K562 (cell line): ENCODE measurements at regions not wholly inside any gene's neighbourhood (a gene's known extent, or its start where the extent isn't known, plus 50 kb on each side); places are given as distances from the start of the nearest gene placed in this dataset.

Source experiments
- ARHGAP35 ChIP-seq: fragments of 450-650 bp; IDR thresholded peaks from 2 replicates; pipeline ENCODE4 v1.6.1; 2018; ENCODE audit not compliant: partially characterized antibody
- CSDE1 ChIP-seq, 2 experiments: fragments of 450-650 bp; IDR thresholded peaks; 2 replicates each; pipeline ENCODE4 v1.6.1; 2016; ENCODE audit warnings: mild to moderate bottlenecking in 1 of 2
- FOXP1 ChIP-seq: sonication (generic); formaldehyde crosslinking; IDR thresholded peaks from 2 replicates; pipeline ENCODE4 v1.8.0; 2022; ENCODE audit warnings: mild to moderate bottlenecking, missing genetic modification reagents
- HNRNPK ChIP-seq: fragments of 200-400 bp; formaldehyde crosslinking; IDR thresholded peaks from one replicate; pipeline ENCODE4 v1.6.1; 2018; ENCODE audit warnings: mild to moderate bottlenecking, low read depth, low read length; ENCODE audit not compliant: poor library complexity, severe bottlenecking
- L3MBTL2 ChIP-seq: fragments of 450-650 bp; IDR thresholded peaks from 2 replicates; pipeline ENCODE4 v1.6.1; 2016; ENCODE audit warnings: mild to moderate bottlenecking, moderate library complexity
- PHF8 ChIP-seq: fragments of 200-600 bp; sonication (generic); IDR thresholded peaks from 2 replicates; pipeline ENCODE4 v1.6.1; 2012; ENCODE audit warnings: mixed run types, mild to moderate bottlenecking, inconsistent platforms, low read length, moderate library complexity, borderline replicate concordance
- SIN3A ChIP-seq, 2 experiments: fragments of 150-350 bp in 1 of 2; IDR thresholded peaks; 2 replicates each; pipeline ENCODE4 v1.6.1; 2011 to 2016; ENCODE audit warnings: borderline replicate concordance in 2 of 2, low read depth in 2 of 2, low read length in 2 of 2, mild to moderate bottlenecking in 2 of 2, moderate library complexity in 2 of 2; ENCODE audit not compliant: control insufficient read depth in 1 of 2
- SPI1 ChIP-seq: IDR thresholded peaks from 2 replicates; pipeline ENCODE4 v1.6.1; 2011; ENCODE audit warnings: low read depth, low read length, control low read depth, borderline replicate concordance
- ZNF121 ChIP-seq: sonication (generic); formaldehyde crosslinking; conservative IDR thresholded peaks from 2 replicates; pipeline ENCODE4 v1.8.0; 2022; ENCODE audit warnings: missing genetic modification reagents
- ZNF324 ChIP-seq: fragments of 250-450 bp; sonication (Bioruptor Pico); IDR thresholded peaks from 2 replicates; pipeline ENCODE4 v1.4.0; 2020; ENCODE audit warnings: mild to moderate bottlenecking
- ZNF444 ChIP-seq: fragments of 250-450 bp; sonication (Bioruptor Pico); IDR thresholded peaks from 2 replicates; pipeline ENCODE4 v1.4.0; 2020; ENCODE audit warnings: mild to moderate bottlenecking, moderate library complexity
- ZSCAN32 ChIP-seq: fragments of 450-650 bp; formaldehyde crosslinking; IDR thresholded peaks from 2 replicates; pipeline ENCODE4 v1.4.0; 2020; ENCODE audit warnings: mild to moderate bottlenecking, moderate library complexity
- TF ChIP-seq, protein P1 (sequence below): fragments of 200-800 bp; sonication (Bioruptor generic); IDR thresholded peaks from 2 replicates; pipeline ENCODE4 v1.6.1; 2016; ENCODE audit warnings: missing genetic modification characterization, missing compliant biosample characterization
- TF ChIP-seq, protein P2 (sequence below): fragments of 250-450 bp; sonication (Bioruptor Pico); IDR thresholded peaks from 2 replicates; pipeline ENCODE4 v1.5.0; 2021; ENCODE audit warnings: mild to moderate bottlenecking, moderate library complexity
- TF ChIP-seq, protein P3 (sequence below): sonication (generic); formaldehyde crosslinking; IDR thresholded peaks from 2 replicates; pipeline ENCODE4 v1.8.0; 2022; ENCODE audit warnings: missing genetic modification reagents, mild to moderate bottlenecking, borderline replicate concordance

DNA sequence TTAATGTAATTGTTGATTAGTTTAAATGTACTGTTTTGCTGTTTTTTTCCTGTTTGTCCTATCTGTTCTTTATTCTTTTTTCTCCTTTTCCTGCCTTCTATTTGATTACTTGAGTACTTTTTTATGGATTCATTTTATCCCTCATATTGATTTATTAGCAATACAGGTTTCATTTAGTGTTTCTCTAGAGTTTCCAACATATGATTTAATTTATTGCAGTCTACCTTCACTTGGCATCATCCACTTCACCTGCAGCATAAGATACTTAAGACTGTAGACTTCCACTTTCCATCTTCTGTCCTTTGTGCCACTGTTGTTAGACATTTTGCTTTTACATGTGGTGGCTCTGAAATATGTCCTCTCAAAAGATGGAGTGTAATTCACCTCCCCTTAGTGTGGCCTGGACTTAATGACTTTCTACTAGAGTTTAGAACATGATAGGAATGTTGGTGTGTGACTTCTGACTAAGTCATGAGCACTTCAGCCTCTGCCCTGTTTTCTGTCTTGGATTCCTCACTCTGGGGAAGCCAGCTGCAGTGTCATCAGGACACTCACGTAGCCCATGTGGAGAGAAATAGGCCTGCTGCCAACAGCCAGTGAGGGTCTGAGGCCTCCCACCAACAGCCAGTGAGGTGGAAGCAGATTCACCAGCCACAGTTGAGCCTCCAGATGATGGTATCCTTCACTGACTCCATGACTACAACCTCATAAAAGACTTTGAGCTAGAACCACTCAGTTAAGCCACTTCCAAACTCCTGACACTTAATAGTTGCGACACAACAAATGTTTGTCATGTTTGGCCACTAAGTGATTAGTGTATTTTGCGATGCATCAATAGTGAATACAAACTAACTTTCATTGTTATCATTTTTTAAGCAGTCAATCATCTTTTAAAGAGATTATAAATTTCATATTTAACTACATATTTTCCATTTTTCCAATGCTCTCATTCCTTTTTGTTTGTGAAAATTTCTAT is 643.5 kb upstream of the DPP6 start (continued):
- TF ChIP-seq, protein P1, sequence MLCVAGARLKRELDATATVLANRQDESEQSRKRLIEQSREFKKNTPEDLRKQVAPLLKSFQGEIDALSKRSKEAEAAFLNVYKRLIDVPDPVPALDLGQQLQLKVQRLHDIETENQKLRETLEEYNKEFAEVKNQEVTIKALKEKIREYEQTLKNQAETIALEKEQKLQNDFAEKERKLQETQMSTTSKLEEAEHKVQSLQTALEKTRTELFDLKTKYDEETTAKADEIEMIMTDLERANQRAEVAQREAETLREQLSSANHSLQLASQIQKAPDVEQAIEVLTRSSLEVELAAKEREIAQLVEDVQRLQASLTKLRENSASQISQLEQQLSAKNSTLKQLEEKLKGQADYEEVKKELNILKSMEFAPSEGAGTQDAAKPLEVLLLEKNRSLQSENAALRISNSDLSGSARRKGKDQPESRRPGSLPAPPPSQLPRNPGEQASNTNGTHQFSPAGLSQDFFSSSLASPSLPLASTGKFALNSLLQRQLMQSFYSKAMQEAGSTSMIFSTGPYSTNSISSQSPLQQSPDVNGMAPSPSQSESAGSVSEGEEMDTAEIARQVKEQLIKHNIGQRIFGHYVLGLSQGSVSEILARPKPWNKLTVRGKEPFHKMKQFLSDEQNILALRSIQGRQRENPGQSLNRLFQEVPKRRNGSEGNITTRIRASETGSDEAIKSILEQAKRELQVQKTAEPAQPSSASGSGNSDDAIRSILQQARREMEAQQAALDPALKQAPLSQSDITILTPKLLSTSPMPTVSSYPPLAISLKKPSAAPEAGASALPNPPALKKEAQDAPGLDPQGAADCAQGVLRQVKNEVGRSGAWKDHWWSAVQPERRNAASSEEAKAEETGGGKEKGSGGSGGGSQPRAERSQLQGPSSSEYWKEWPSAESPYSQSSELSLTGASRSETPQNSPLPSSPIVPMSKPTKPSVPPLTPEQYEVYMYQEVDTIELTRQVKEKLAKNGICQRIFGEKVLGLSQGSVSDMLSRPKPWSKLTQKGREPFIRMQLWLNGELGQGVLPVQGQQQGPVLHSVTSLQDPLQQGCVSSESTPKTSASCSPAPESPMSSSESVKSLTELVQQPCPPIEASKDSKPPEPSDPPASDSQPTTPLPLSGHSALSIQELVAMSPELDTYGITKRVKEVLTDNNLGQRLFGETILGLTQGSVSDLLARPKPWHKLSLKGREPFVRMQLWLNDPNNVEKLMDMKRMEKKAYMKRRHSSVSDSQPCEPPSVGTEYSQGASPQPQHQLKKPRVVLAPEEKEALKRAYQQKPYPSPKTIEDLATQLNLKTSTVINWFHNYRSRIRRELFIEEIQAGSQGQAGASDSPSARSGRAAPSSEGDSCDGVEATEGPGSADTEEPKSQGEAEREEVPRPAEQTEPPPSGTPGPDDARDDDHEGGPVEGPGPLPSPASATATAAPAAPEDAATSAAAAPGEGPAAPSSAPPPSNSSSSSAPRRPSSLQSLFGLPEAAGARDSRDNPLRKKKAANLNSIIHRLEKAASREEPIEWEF (CRISPR knock-in tag): 0 out of 2 replicates have a peak, but pooled peaks have one; percentile 51
- TF ChIP-seq CSDE1 (IDR thresholded peaks at IDR 0.05) (peak in 1 of 2 experiments; percentile 40; a peak in 1 of 4 replicates), FOXP1 (CRISPR knock-in tag) (no peak), L3MBTL2 (peak; percentile 24; the same call in 1 of the 2 replicates), HNRNPK (no peak), ZNF121 (CRISPR knock-in tag) (no peak), SPI1 (no peak), PHF8 (no peak), ZNF324 (CRISPR knock-in tag) (0 out of 2 replicates have a peak, but pooled peaks have one; percentile 42), ZSCAN32 (CRISPR knock-in tag) (no peak), ARHGAP35 (peak; percentile 10), ZNF444 (CRISPR knock-in tag) (0 out of 2 replicates have a peak, but pooled peaks have one; percentile 10), SIN3A (IDR thresholded peaks at IDR 0.05; ENCODE audit: borderline replicate concordance in 2 of 2, control insufficient read depth in 1 of 2, low read depth in 2 of 2, low read length in 2 of 2) (no peak)
- TF ChIP-seq, protein P2, sequence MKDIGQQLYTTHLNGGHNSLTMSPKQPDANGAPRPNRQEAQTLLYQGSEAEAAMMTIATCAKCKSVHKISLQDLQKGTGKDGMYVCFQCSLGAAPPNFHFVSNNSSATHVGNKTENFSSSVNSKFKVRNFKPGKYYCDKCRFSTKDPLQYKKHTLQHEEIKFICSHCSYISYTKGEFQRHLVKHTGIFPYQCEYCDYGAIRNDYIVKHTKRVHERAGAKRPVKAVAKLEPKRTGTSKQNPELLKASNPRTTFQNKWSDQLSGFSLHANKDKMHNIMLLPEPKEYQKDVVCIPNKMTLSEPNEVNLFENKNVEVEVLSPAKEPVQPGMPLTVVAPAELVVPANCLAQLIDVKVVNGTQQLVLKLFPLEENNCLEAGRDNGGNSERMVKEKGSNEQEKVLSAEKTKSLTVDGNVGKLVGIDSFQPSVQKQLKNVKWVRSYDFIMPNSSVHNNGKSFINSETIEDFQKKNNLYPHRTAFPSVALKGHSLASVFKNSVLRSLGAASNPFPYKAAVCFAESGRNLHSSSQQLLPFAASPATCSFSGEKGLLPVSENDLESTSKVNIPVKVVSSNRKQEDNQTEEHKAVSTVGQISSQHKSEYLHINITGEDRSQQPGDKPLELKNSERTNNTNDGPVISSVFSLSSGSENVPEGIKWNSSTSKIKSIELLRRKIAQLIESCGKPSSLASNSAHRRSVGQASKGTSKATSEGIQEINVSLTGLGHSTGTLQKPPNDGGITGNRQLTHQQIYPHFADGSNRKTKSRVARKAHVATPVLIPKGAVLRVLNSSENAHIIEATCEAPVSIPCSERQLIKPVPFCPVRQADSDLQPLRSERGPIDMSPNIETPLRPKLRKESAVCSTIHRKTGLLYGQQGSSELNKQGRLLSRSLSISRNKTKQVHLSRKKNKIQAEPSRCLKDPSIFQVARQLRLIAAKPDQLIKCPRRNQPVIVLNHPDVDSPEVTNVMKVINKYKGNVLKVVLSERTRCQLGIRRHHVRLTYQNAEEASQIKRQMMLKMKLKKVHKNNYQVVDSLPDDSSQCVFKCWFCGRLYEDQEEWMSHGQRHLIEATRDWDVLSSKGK (CRISPR knock-in tag): no peak; the same call in none of the 2 replicates
- TF ChIP-seq, protein P3, sequence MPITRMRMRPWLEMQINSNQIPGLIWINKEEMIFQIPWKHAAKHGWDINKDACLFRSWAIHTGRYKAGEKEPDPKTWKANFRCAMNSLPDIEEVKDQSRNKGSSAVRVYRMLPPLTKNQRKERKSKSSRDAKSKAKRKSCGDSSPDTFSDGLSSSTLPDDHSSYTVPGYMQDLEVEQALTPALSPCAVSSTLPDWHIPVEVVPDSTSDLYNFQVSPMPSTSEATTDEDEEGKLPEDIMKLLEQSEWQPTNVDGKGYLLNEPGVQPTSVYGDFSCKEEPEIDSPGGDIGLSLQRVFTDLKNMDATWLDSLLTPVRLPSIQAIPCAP (CRISPR knock-in tag): no peak
